HL-60/S4 (cell line): ENCODE measurements at regions not wholly inside any gene's neighbourhood (a gene's known extent, or its start where the extent isn't known, plus 50 kb on each side); places are given as distances from the start of the nearest gene placed in this dataset.

Experiments
- in situ Hi-C: fragments of 300-500 bp; cut with MboI; formaldehyde crosslinking; loops from 2 replicates; pipeline ENCODE4 v1.14.3; 2022; ENCODE audit warnings: low sequenced_read_pairs

DNA sequence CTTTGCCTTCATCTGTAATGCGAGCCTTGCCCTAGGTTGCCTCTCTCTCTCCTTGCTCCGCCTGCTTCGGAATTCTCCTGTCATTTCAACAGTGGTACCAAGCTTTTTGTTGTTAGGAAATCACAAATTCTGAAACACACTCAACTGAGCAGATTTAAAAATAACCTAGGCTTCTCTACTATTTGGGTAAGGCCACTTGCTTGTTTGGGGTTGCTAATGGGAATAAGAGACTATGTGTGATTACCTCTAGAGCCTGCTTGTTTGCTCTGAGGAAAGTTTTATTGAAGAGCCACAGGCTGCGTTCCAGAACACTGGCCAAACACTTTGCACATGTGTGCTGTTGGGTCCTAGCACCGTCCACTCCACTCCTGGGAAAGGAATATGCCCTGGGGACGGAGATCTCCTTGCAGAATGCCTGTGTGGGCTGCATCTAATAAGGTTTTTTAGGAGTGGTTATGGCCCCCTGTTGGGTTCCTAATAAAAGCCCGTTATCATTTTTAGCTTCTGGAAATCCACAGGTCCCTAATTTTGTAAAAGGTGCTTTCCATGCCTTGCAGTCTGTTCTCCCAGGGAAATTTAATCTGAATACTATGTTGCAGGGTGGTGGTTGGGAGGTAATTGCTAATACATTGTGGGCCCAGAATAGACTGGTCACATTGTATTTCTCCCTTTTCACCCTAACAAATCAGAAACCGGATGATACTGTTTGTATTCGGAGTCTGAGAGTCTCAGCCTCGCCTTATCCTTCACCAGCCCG lies 68.7 kb upstream of the KLF6 start:
- in situ Hi-C loops, result no loop called here

DNA sequence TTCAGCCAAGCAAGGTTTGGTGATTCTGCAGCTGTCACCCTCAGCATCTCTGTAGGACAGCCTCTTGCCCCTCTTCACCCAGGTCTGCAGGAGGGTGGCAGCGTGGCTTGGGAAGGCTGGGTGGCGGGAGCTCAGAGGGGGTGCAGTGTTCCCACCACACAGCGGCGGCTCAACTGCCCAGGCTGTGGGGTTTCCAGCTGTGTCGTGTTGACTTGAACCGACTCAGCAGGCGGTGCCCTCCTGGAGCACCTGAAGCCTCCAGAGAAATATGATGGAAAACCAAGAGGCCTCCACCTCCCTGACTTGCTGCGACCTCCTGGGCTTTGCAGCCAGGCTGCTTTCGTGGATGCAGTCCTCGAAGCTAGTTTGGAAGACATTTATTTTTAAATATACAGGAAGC lies 68.0 kb upstream of the KLF6 start:
- in situ Hi-C loops, result no loop called here

GRCh38 chr10:3852147-3852904 lies 67.3 kb upstream of the KLF6 start:
- in situ Hi-C loops, result no loop called here

DNA sequence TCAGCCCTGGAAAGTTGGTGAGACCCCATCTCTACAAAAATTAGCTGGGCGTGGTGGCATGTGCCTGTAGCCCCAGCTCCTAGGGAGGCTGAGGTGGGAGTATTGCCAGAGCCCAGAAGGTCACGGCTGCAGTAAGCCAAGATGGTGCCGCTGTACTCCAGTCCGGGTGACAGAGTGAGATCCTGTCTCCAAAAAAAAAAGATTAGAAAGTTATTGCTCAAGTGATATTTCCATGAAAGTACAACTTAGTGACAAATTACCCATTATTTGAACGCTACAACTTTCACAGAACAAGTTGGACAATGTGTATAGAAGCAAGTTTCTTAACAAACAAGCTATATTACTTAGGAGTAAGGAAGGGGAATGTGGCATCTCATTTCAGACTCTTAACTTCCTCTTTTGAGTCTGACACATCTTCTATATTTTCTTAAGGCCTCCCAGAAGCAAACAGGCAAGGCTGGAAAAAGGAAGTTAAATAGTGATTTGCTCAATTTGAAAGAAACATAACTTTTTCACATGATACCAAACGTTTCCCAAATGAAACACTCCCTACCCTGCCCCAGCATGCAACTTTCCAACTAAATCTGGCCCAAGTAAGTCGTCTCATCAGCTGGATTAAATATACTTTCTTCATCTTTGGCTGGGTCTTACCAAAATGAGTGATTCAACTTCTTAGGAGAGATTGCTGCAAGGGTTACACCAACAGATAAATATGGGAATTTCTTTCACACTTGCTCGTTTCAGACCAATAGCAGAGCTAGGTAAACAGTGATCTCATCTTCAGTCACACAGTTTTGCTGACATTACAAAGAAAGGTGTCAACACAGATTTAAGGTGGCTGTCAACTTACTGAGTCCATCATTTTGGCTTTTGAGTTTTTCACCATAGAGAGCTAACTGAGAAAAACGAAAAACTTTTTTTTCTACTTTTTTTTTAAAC lies 66.3 kb upstream of the KLF6 start:
- in situ Hi-C loops, result no loop called here

DNA sequence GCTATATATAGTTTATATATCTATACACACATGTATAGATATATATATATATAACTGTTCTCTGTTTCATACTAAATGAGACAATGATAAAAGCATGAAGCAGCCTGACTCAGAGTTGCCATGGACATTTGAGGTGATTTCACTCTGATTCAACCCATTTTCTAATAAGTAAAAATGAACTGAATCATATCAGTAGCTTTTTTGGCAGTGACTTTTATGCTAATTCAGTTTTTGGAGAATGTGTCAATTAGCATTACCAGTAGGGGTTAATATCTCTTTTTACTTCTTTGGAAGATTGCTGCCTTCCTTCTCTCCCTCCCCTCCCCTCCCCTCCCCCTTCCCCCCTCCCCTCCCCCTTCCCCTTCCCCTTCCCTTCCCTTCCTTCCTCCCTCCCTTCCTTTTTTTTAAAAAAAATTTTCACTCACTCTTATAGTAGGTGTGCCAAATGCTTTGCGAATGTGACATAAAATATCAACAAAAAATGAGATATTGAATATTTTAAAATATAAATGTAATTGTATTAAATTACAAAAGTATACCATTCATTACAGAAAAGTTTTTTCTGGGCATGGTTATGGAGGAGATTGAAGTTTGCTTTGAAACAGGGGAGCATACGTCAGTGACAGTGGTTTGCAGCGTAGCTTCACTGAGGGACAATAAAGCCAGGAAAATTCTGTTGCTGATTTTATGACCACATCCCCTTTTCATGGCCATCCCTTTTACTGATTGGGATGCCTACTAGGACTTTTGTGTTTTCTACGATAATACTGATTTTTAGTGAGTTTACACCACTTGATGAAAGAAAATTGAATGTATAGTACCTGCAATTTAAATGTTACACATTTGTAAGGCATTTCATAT lies 64.0 kb upstream of the KLF6 start:
- in situ Hi-C loops, result no loop called here

GRCh38 chr10:3848005-3848774 lies 63.2 kb upstream of the KLF6 start:
- in situ Hi-C loops, result no loop called here

DNA sequence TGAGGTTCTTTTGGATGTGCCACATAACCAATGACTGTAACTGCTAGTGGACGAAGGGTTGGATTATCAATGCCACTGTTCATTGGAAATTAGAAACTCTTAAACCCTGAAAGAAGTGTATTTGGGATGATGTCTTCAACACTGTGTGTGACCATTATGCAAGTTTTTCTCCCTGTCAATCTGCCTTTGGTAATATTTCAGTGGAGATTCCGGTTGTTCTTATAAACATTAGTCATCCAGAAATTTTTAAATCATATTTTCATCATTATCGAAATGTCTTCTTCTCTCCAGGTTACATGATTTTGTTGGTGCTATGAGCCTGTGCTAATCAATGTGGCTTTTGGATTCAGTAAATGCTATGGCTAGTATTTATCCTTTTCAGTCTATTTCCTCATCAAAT lies 61.7 kb upstream of the KLF6 start:
- in situ Hi-C loops, result no loop called here

DNA sequence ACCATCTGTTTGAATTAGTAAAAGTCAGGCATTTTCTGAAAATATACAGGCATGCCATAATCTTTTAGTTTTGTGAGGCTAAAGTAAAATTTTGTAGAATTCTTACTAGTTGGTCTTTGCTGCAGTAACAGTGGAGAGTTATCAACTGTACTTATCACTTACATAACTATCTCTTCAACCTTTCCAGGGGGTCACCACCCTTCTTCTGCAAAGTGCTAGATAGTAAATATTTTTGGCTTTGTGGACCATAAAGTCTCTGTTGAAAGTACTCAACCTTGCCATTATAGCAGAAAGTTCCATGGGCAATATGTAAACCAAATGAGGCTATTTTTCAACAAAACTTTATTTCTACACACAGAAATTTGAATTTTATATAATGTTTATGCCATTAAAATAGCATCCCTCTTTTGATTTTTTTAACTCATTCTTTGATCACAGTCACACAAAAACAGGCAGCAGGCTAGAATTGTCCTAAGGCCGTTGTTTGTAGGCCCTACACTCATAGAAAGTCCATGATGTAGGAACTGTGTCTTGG lies 59.5 kb upstream of the KLF6 start:
- in situ Hi-C loops, result no loop called here

- in situ Hi-C loops, result no loop called here
Observed at GRCh38 chr10:3838460-3839437, 53.7 kb upstream of the KLF6 start.

GRCh38 chr10:3837647-3838459 lies 52.8 kb upstream of the KLF6 start:
- in situ Hi-C loops, result no loop called here

DNA sequence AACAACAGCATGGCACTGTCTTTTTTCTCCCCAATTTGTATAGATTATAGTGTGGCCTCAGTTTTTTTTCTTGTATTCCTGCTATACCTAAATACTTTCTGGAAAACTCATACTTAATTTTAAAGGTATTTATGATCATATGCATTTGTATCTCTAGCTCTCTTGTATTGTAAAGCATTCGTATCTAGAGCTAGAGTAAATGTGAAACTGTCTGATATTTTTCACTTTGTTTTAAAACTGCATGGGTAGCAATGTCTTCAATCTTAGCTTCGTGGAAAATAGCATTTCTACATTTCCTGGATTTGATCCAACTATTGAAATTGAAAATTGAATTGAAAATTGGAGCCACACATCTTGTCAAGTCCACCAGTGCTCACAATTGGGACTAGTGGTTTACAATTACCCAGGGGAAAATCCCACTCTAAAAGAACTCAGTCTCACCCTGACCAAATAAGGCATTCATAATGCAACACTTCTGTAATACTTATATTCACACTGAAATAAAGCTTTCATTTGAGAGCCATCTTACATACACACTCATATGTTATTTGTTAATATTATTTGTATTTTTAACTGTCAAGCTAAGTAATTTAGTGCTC lies 51.3 kb upstream of the KLF6 start:
- in situ Hi-C loops, result no loop called here

DNA sequence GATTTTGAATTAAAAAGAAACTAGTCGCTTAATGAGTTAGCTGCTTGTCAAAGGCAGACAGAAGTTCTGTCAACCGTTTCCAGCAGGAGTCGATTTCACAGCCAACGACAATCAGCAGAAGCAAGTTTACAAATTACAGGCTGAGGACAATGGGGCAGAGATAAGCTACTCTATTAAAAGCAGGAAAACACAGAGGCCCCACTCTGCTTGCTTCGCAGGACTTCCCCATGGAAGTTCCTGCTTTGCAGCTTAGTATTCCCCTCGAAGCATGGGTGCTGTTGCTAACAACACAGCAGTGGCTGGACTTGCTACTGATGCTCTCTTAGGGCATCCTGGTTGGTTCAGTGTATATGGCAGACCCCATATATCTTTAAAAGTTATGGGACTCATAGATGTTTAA lies 50.8 kb upstream of the KLF6 start:
- in situ Hi-C loops, result no loop called here

- in situ Hi-C loops, result no loop called here
Observed at GRCh38 chr10:3834947-3835346, 49.9 kb upstream of the KLF6 start.
